IPS-18c (cell line): ENCODE measurements at regions not wholly inside any gene's neighbourhood (a gene's known extent, or its start where the extent isn't known, plus 50 kb on each side); places are given as distances from the start of the nearest gene placed in this dataset.

Experiments
- H3K4me3 ChIP-seq: 2 replicates; pipeline ENCODE4 v1.7.0; 2013; ENCODE audit warnings: low read depth, mild to moderate bottlenecking, low read length, moderate library complexity; ENCODE audit not compliant: insufficient read depth
- H3K9me3 ChIP-seq: one replicate; pipeline ENCODE4 v1.6.1; 2013; ENCODE audit warnings: mild to moderate bottlenecking, low read length, moderate library complexity; ENCODE audit not compliant: control insufficient read depth, insufficient read depth

DNA sequence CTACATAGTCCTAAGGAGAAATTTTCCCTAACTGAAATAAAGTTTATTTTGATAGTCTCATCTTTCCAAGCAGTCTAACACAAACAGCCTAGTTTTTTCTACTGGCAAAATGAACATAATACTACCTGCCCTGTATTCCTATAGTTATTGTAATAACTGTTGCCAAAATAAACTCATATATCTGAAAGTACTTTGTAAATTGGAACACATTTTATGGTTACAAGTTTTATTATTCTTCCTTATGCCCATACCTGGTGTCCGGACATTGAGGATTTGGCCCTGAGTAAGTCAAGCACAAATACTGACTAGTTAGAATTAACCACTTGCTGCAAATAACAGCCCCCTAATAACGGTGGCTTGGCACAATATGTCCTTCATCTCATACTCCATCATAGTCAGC is 120.4 kb upstream of the TOM1L1 start:
- H3K4me3 ChIP-seq, result no peak overlapping the region

DNA sequence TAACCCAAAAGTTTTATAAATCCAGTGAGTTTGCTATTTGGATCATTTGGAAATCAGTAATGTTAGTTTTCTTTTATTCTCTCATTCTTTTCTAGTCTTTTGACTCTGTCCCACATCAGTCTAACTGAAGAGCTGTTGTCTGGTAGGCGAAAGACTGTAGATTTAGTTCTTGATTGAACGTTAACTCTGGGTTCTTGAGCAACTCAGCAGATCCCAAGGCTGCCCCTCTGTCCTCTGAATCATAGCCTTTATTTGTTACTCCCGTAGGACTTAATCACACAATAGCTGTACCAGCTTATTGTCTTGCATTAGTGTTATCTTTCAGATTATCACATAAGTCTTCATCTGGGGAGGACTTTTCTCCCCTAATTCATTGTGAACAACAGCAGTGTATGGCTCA is 119.3 kb upstream of the TOM1L1 start:
- H3K4me3 ChIP-seq, result no peak overlapping the region
- no peaks in the 10 kb centered on the region for H3K9me3 ChIP-seq

More for the DNA sequence above, 120.4 kb upstream of the TOM1L1 start:
- no peaks in the 10 kb centered on the region for H3K9me3 ChIP-seq

DNA sequence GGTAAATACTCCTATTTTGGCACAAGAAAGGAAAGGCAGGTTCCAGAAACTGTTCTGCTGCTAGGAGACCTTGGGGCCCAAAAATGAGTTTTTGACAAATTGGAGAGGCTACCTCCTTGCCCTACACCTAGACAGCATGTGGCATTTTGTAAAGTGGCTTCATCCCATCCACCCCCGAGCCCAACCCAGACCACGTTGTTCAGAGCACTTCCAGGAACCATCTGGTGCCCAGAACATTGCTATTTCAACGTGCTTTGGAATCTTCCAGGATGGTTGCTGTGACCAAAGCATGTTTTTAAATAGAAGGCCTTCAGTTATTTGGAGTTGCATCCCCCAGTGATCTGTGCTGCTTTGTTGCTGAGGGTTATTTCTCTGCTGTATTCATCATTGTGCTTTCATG is 116.3 kb upstream of the TOM1L1 start:
- no peak overlapping the region for H3K4me3 ChIP-seq
- no peaks in the 10 kb centered on the region for H3K9me3 ChIP-seq

DNA sequence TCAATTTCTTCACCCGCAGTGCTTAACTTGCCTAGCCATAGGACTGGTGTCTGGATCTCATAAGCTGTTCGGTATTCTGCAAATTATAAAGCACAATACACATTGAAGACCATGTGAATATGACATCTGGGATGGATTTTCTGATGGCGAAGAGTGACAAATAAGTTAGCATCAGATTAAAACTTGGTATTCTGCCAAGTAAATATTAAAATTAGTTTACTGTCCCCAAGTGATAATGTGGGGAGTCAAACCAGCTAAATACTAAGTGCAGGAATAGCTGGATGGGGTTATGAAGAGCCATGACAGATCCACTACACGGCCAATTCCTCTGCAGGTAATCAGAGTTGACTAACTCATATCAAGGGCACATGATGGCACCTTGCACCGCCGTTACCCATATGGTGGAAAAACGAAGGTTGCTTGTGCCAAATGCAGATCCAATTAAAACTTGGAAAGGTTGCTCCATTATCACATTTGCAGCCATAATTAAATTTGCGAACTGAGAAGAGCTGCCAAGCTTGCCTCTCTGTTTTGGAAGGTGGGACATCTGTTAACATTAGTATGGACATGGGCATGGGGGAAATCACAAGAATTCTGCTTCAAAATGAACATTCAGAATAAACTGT is 114.9 kb upstream of the TOM1L1 start:
- Histone ChIP-seq H3K4me3 (no peak overlapping the region), H3K9me3 (no peaks in the 10 kb centered on the region)

DNA sequence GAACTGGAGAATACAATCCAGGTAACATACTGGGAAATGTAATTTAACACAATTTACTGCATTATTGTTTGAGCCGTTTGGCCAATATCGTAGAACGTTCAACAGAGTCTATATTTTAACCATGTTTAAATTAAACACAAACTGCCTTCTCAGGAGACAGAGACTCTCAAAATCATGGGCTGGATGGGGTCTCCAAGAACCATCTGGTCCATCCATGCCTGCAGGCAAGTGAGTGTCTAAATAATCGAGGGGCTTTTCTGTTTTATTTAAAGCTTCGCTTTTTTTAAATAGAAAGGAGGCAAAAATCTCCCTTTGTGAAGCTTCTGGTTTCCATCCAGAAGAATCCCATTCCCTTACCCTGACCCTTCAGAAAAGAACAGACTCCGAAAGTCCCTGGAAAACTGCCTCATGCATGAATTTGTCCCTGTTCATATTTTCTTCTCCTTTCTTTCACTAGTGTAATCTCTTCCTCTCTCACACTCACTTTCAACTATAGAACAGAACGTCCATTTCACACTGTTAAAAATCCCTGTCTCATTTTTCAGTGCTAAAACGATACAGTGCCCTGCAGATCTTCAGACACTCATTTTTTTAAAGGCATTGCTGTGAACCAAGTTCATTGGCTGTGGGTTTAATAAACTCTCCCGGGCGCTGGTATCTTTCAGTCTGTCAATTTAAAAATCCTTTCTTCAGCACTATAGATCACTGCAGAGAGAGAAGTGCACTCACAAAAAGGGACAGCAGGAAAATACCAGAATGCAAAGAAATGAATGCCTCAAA is 111.4 kb upstream of the TOM1L1 start:
- no peak overlapping the region for H3K4me3 ChIP-seq
- no peaks in the 10 kb centered on the region for H3K9me3 ChIP-seq

DNA sequence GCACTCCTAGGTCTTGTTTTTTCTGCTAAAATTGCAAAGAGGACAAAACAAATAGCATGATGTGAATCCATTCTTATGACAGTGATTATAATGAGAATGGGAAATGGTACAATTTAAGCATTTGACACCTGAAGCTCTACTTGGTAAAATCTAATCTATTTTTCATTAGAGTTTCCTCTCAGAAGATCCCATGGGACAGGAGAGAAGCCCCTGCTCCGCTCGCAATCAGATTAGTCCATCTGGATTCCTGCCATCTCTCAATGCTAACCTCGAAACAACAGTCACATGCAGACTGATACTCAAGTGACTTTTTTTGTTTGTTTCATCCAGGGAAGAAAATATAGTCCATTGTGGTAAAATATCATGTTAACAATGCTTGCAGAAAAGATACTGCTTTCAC is 107.4 kb upstream of the TOM1L1 start:
- no peaks in the 10 kb centered on the region for H3K9me3 ChIP-seq
- no peak overlapping the region for H3K4me3 ChIP-seq

DNA sequence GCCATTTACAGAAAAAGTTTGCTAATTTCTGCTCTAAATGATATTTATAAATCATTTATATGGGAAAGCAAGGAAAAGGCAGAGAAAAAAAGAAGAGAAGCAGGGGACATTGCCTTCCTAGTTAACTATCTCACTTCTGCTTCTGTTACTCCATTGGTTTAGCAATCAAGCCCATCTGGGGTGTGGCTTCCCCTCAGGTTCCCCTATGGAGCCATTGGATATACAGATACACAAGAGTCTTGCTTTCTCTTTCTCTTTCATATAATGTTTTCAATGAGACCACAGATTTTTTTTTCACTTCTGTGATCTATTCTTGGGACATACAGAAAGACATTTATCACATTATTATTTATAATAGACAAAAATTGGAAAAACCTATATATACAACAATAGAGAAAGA is 105.6 kb upstream of the TOM1L1 start:
- H3K9me3 ChIP-seq, result no peaks in the 10 kb centered on the region
- no peak overlapping the region for H3K4me3 ChIP-seq

DNA sequence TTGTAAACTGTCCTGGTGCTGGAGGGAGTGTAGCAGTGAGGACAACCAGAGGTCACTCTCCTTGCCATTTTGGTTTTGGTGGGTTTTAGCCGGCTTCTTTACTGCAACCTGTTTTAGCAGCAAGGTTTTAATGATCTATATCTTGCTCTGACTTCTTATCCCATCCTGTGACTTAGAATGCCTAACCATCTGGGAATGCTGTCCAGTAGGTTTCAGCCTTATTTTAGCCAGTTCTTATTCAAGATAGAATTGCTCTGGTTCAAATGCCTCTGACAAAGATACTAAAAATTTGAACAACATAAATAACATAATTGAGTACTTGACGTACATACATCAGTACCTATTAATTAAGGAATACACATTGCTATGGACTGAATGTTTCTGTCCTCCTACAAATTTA is 93.3 kb upstream of the TOM1L1 start:
- no peak overlapping the region for H3K4me3 ChIP-seq
- peaks cover 2% of the 10 kb centered on the region for H3K9me3 ChIP-seq

DNA sequence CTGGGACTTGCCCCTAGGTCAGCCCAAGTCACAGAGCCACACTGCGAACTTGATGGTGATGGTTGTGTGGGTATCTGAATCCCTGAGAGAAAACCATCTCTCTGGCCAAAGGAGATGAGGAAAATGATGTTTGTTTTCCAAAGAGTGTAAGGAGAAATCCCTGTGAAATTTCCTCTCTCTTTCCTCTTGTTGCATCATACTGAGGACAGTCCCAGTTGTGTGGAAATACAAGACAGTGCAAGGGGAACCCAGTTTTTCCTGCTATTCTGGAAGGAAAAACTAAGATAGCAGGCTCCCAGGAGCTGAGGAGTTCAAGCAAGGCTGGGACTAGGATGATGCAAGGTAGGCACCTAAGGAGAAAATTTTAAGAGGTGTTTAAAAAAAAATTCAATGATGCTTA is 86.8 kb upstream of the TOM1L1 start:
- no peaks in the 10 kb centered on the region for H3K9me3 ChIP-seq
- no peak overlapping the region for H3K4me3 ChIP-seq

DNA sequence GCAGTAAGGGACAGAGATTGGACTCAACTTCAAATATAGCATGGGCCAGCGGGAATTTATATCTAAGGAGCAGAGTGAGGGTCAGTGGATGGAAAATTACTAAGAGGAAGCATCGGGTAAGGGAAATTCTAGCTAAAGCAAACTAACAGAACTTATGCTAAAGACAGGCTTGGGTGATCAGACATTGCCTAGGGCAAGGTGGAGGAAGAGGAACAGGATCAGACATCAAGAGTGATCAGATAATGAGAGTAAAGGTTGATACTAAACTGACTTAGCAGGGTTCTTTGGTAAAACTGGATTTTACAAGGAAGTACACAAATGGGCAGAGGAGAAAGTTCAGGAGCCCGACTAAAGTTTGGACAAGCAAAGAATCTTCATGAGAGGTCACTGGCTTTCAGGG is 86.3 kb upstream of the TOM1L1 start:
- no peak overlapping the region for H3K4me3 ChIP-seq
- H3K9me3 ChIP-seq, result no peaks in the 10 kb centered on the region

DNA sequence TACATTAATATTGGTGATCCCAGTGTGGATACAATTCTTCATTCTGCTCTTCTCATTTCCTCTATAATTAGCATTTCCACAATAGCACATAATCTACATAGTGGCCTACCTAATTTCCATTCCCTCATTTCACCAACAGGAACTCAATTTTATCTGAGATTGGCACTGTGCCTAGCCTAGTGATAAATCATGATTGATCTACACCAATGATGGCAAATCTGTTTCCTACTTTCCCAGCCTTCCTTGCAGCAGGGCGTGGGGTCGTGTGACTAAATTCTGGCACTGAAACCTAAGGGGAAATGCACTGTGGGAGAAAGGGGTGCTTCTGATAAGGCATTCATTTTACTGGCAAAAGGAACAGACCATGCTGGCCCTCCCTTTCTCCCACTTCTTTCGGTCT is 66.6 kb upstream of the TOM1L1 start:
- Histone ChIP-seq H3K4me3 (no peak overlapping the region), H3K9me3 (no peaks in the 10 kb centered on the region)

DNA sequence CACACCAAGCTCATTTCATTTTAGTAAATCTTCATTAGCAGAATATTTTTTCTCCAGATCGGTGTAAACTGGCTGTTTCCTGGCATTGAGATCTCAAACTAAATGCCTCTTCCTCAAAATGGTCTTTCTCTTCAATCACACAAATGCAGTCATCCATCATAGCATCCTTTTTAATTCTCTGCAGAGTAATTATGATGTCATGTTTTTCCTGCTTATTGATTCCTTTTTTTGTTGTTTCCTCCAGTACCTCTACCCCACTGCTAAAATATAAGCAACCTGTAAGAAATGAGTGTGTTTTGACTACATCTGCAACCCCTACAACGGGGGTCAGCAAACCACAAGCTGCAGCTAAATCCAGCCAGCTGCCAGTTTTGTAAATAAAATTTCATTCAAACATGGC is 65.6 kb upstream of the TOM1L1 start:
- H3K9me3 ChIP-seq, result no peaks in the 10 kb centered on the region
- no peak overlapping the region for H3K4me3 ChIP-seq

DNA sequence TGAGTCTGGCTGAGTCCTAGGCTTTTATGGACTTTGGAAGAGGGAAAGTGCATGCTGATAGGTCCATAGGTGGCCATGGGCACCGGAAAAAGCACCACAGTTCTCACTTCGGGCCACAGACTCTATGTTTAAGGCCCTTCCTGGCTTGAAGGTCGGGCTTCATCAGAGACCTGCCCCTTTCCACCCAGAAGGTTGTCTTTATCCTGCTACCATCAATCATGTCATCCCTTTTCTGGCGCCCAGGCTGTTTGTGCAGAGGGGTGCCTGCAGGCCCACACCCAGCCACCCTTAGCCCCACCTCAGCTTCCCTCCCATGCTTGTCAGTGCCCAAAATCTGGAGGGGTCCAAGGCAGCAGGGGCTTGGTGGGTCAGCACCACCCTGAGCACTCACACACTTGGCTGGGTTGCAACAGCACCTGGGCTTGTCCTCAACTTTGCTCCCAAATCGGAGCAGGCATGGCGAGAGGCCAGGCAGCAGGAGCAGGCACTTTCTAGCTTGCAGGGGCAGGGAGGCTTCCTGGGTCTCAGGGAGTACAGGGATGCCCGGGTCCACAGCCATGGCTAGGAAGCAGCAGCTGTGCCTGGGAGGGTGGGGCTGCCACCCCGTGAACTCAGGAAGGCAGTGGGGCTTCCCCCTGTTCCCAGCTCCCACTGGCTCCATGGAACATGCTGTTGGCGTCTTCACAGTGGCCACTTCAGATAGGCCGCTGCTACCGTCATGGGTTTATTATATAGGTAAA is 63.8 kb upstream of the TOM1L1 start:
- Histone ChIP-seq H3K9me3 (no peaks in the 10 kb centered on the region), H3K4me3 (no peak overlapping the region)

DNA sequence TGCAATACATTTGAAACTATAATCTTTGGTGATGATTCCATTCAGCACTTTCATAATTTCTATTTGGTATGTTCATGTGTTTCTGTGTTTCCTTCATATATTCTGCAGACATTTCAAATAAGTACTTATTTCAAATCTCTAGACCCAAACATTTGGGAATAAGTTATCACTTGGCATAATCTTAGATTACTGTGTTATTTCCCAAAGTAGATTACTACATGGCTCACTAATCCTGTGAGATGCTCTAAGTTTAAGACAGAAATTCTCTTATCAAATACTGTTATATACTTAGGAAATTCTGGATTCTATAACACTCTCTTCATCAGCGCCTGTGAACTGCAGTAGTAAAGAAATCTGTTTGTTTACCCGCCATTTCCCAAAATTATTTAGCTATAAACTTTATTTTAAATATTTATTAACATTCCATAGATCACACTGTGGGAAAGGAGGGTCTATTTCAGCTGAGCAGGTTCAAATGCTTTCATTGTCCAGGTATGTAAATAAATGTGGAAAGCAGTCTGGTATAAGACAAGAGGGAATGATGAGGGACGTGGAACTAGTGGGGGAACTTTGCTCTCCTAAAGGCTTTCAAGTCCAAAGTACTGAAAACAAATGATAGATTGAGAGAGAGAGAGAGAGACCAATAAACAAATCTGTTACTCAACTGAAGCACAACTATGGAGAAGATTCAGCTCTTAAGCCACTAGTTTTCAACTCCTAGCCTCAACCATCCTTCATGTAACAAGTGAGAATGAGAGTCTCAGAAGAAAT is 61.8 kb upstream of the TOM1L1 start:
- no peaks in the 10 kb centered on the region for H3K9me3 ChIP-seq
- no peak overlapping the region for H3K4me3 ChIP-seq

DNA sequence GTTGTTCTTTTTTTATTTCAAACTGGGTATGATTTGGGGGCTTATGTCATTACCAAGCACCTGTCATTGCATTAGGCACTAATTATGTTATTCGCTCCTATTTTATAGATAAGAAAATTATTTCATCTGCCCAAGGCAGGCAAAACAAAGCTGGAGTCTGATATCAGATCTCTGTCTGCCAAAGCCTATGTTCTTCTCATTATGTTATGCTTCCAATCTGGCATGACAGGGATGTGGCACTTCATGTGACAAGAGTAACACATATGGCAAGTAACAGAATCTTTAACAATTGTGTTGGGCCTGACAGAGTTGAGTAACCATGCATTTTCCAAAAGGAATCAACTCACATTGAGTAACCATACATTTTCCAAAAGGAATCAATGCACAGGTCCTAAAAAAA is 61.2 kb upstream of the TOM1L1 start:
- H3K4me3 ChIP-seq, result no peak overlapping the region
- H3K9me3 ChIP-seq, result no peaks in the 10 kb centered on the region

DNA sequence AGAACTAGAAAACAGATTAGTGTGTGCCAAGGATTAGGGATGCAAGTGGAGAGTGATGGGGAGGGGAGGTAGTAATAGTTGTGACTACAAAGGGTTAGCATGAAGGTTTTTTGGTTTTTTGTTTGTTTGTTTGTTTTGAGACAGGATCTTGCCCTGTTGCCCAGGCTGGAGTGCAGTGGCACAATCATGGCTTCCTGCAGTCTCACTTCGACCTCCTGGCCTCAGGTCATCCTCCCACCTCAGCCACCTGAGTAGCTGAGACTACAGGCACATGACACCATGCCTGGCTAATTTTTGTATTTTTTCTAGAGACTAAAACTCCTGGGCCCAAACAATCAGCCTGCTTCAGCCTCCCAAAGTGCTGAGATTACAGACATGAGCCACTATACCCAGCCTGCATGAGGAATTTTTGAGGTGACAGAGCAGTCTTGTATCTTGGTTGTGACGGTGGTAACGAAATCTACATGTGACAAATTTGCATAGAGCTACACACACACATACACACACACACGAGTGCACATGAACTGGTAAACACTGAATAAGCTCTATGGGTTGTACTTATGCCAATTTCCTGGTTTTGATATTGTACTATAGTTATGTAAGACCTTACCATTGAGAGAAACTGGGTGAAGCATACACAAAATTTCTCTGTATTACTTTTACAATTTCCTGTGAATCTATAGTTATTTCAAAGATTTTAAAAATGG is 59.6 kb upstream of the TOM1L1 start:
- H3K9me3 ChIP-seq, result no peaks in the 10 kb centered on the region
- H3K4me3 ChIP-seq, result no peak overlapping the region

DNA sequence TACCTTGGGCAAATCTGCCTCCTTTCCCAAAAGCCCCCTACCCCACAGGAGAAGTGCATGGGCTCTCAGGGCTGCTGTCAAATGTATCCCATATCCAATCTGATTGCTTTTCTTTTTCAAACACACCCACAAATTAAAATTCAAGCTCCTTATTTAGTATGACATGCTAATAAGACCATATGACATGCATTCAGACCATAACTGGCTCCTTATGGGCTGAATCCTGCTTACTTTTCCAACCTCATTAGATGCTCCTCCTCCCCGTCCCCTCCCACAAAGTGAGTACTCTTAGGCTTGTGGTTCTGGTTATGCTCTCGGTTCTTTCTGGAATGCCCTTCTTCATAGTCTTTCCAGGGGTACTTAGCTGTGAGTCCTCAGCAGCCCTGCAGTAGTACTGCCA is 59.0 kb upstream of the TOM1L1 start:
- no peak overlapping the region for H3K4me3 ChIP-seq

More for the DNA sequence above, 59.0 kb upstream of the TOM1L1 start:
- no peaks in the 10 kb centered on the region for H3K9me3 ChIP-seq
